ENCODE measurements at regions not wholly inside any gene's neighbourhood (a gene's known extent, or its start where the extent isn't known, plus 50 kb on each side); places are given as distances from the start of the nearest gene placed in this dataset.

GRCh38 chr4:128358913-128359279, 71.3 kb upstream of the PGRMC2 start:
- ChIA-PET POLR2A (no interaction called here), CTCF (no interaction called here)
- Mint-ChIP-seq H3K9me3 (ENCODE audit: unreplicated experiment) (peaks cover 9% of the 10 kb centered on the region), H3K27ac (ENCODE audit: unreplicated experiment) (no peak overlapping the region), H3K36me3 (ENCODE audit: insufficient read depth, unreplicated experiment) (no peaks in the 10 kb centered on the region), H3K27me3 (ENCODE audit: insufficient read depth, unreplicated experiment) (no peaks in the 10 kb centered on the region), H3K4me3 (ENCODE audit: unreplicated experiment) (no peak overlapping the region), H3K4me1 (ENCODE audit: low read depth, unreplicated experiment) (peaks cover 16% of the 10 kb centered on the region)
- Histone ChIP-seq H3K4me3 (ENCODE audit: low read depth, low read length) (no peak overlapping the region), H3K4me1 (peaks cover 40% of the 10 kb centered on the region), H3K9me3 (peaks cover 4% of the 10 kb centered on the region; the same call in 1 of the 2 replicates), H3K36me3 (ENCODE audit: control insufficient read depth, insufficient read depth, low read length) (no peaks in the 10 kb centered on the region), H3K27me3 (replicated peaks; ENCODE audit: control insufficient read depth, insufficient read depth, low read length) (no peaks in the 10 kb centered on the region)
- no peak for DNase-seq
- no TSS peak for BruUV-seq (replicated peaks)
- intact Hi-C loops (cut with micrococcal nuclease; ENCODE audit: unreplicated experiment), result no loop called here
- no peak for TF ChIP-seq CTCF (IDR thresholded peaks at IDR 0.05; ENCODE audit: insufficient read depth in 1 of 2, low read depth in 1 of 2, low read length in 1 of 2, severe bottlenecking in 1 of 2, unreplicated experiment in 1 of 2)

GRCh38 chr4:128358231-128358912, 70.8 kb upstream of the PGRMC2 start:
- H3K4me3 ChIP-seq (ENCODE audit: low read depth, low read length), result no peak overlapping the region
- POLR2A ChIA-PET, result no interaction called here
- H3K36me3 Mint-ChIP-seq (ENCODE audit: insufficient read depth, unreplicated experiment), result no peaks in the 10 kb centered on the region
- peaks cover 46% of the 10 kb centered on the region for H3K4me1 ChIP-seq
- H3K9me3 ChIP-seq, result peaks cover 4% of the 10 kb centered on the region; the same call in 1 of the 2 replicates
- H3K27ac Mint-ChIP-seq (ENCODE audit: unreplicated experiment), result no peak overlapping the region
- no peak for TF ChIP-seq CTCF (IDR thresholded peaks at IDR 0.05; ENCODE audit: insufficient read depth in 1 of 2, low read depth in 1 of 2, low read length in 1 of 2, severe bottlenecking in 1 of 2, unreplicated experiment in 1 of 2)
- CTCF ChIA-PET, result no interaction called here
- peaks cover 16% of the 10 kb centered on the region for H3K4me1 Mint-ChIP-seq (ENCODE audit: low read depth, unreplicated experiment)
- H3K9me3 Mint-ChIP-seq (ENCODE audit: unreplicated experiment), result peaks cover 9% of the 10 kb centered on the region
- BruUV-seq (replicated peaks), result no TSS peak
- no peak overlapping the region for H3K4me3 Mint-ChIP-seq (ENCODE audit: unreplicated experiment)
- no peak for DNase-seq
- intact Hi-C loops (cut with micrococcal nuclease; ENCODE audit: unreplicated experiment), result no loop called here
- H3K36me3 ChIP-seq (ENCODE audit: control insufficient read depth, insufficient read depth, low read length), result no peaks in the 10 kb centered on the region
- no peaks in the 10 kb centered on the region for H3K27me3 Mint-ChIP-seq (ENCODE audit: insufficient read depth, unreplicated experiment)
- H3K27me3 ChIP-seq (replicated peaks; ENCODE audit: control insufficient read depth, insufficient read depth, low read length), result no peaks in the 10 kb centered on the region

GRCh38 chr4:128357286-128357685, 69.7 kb upstream of the PGRMC2 start:
- Histone ChIP-seq H3K36me3 (ENCODE audit: control insufficient read depth, insufficient read depth, low read length) (no peaks in the 10 kb centered on the region), H3K27me3 (replicated peaks; ENCODE audit: control insufficient read depth, insufficient read depth, low read length) (no peaks in the 10 kb centered on the region), H3K4me3 (ENCODE audit: low read depth, low read length) (no peak overlapping the region), H3K4me1 (peaks cover 55% of the 10 kb centered on the region), H3K9me3 (peaks cover 4% of the 10 kb centered on the region; the same call in 1 of the 2 replicates)
- TF ChIP-seq CTCF (IDR thresholded peaks at IDR 0.05; ENCODE audit: insufficient read depth in 1 of 2, low read depth in 1 of 2, low read length in 1 of 2, severe bottlenecking in 1 of 2, unreplicated experiment in 1 of 2), result no peak
- Mint-ChIP-seq H3K36me3 (ENCODE audit: insufficient read depth, unreplicated experiment) (no peaks in the 10 kb centered on the region), H3K4me1 (ENCODE audit: low read depth, unreplicated experiment) (peaks cover 16% of the 10 kb centered on the region), H3K4me3 (ENCODE audit: unreplicated experiment) (no peak overlapping the region), H3K27me3 (ENCODE audit: insufficient read depth, unreplicated experiment) (no peaks in the 10 kb centered on the region), H3K9me3 (ENCODE audit: unreplicated experiment) (peaks cover 10% of the 10 kb centered on the region), H3K27ac (ENCODE audit: unreplicated experiment) (peak overlapping the region; percentile 18)
- CTCF ChIA-PET, result no interaction called here
- intact Hi-C loops (cut with micrococcal nuclease; ENCODE audit: unreplicated experiment), result no loop called here
- POLR2A ChIA-PET, result no interaction called here
- DNase-seq, result no peak
- no TSS peak for BruUV-seq (replicated peaks)

All from Caco-2 (cell line).